ENCODE measurements at regions not wholly inside any gene's neighbourhood (a gene's known extent, or its start where the extent isn't known, plus 50 kb on each side); places are given as distances from the start of the nearest gene placed in this dataset.
"Not testable (repeated sequence)": the region's sequence is repeated elsewhere in the genome, so short reads cannot be mapped to it uniquely, and the experiment has no call there.

DNA sequence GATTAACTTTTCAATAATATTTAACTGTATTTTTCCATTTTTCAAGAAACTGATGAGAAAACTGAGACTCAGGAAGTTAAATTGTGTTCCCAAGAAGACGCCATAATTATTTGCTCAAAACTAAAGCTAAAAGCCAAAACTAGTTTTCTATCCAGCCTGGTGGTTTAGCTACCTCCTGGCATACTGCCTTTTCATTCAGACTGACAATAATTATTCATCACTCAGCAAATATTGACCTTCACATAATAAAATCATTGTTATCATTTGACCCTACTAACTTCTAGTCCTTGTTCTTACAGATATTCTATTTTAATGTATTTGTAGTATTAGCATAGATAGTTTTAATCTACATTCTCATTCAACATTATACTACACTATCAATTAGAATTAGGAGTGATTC, 210.6 kb upstream of the GADL1 start:
- H3K27ac ChIP-seq = no peak overlapping the region
- TF ChIP-seq ZFX (IDR thresholded peaks at IDR 0.05; ENCODE audit: borderline replicate concordance) (no peak), CTCF (IDR thresholded peaks at IDR 0.05) (no peak)

- TF ChIP-seq ZFX (IDR thresholded peaks at IDR 0.05; ENCODE audit: borderline replicate concordance) (no peak), CTCF (IDR thresholded peaks at IDR 0.05) (no peak)
- no peak overlapping the region for H3K27ac ChIP-seq
These were observed 211.1 kb upstream of the GADL1 start for GRCh38 chr3:31105438-31106077.

DNA sequence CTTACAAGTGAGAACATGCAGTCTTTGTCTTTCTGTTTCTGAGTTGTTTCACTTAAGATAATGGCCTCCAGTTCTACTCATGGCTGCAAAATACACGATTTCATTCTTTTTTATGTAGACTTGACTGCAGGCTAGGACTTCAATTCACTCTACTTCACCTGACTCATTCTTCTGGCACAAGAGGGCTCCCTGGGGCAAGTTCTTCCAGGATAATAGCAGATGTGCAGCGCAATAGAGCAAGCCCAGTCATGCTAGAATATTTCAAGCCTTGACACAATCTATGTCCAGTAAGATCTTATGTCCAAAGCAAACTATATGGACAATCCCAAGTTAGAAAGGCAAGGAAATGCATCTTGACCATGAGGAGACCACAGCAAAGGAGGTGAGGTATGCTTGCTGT, 211.7 kb upstream of the GADL1 start:
- no peak overlapping the region for H3K27ac ChIP-seq
- no peak for TF ChIP-seq CTCF (IDR thresholded peaks at IDR 0.05)
- TF ChIP-seq ZFX (IDR thresholded peaks at IDR 0.05; ENCODE audit: borderline replicate concordance) = no peak

DNA sequence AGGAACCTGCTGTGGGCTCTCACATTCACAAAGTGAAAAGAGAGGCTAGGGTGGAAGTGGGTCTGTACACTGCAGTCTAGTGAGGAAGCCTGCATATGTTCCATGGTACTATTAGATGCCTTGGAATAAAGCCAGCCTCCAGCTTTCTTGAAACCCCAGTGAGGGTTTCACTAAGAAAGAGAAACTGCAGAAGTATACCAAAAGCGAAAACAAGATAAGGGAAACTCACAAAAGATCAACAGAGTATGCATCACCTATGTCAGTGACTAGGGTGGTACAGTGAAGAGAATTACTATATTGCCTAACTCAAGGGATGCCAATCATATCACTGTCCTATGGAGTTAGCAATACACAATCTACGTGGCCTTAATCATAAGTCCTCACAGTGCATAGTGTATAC, 212.5 kb upstream of the GADL1 start:
- TF ChIP-seq ZFX (IDR thresholded peaks at IDR 0.05; ENCODE audit: borderline replicate concordance) (no peak), CTCF (IDR thresholded peaks at IDR 0.05) (no peak)
- H3K27ac ChIP-seq = no peak overlapping the region

DNA sequence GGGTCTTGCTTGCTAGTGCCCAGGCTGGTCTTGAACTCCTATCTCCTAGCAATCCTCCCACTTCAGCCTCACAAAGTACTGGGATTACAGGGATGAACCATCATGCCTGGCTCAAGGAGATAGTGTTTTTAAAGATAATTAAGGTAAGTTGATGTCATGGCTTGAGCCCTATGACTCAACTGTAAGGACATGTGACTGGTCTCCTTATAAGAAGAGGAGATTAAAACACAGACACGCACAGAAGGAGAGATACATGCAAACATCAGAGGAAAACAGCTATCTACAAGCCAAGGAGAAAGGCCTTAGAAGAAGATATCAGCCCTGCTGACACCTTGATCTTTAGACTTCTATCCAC, 220.4 kb upstream of the GADL1 start:
- TF ChIP-seq ZFX (IDR thresholded peaks at IDR 0.05; ENCODE audit: borderline replicate concordance) (no peak), CTCF (IDR thresholded peaks at IDR 0.05) (no peak)
- no peak overlapping the region for H3K27ac ChIP-seq

- not testable (repeated sequence) for H3K27ac ChIP-seq
These were observed 221.1 kb upstream of the GADL1 start for GRCh38 chr3:31115531-31115930.

DNA sequence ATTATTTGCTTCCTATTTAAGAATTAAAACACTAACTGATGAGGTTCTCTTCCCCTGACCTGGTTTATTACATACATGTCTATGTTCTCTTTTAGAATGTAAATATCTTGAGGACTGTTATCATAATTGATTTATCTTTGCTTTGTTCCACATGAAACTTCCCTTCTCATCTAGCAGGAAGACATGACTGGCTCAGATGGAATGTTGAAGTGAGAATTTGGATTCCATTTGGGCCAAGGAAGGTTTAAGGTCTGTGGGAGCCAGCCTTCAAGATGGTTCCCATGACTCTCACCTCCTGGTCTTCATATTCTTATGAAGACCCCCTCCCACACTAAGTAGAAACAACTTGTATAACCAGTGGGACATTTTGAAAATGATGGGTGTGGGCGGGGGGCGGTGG, 222.2 kb upstream of the GADL1 start:
- no peak overlapping the region for H3K27ac ChIP-seq
- no peak for TF ChIP-seq CTCF (IDR thresholded peaks at IDR 0.05)
- TF ChIP-seq ZFX (IDR thresholded peaks at IDR 0.05; ENCODE audit: borderline replicate concordance) = no peak

GRCh38 chr3:31117854-31118253, 223.4 kb upstream of the GADL1 start:
- no peak overlapping the region for H3K27ac ChIP-seq
- no peak for TF ChIP-seq ZFX (IDR thresholded peaks at IDR 0.05; ENCODE audit: borderline replicate concordance)
- no peak for TF ChIP-seq CTCF (IDR thresholded peaks at IDR 0.05)
